ENCODE measurements at regions not wholly inside any gene's neighbourhood (a gene's known extent, or its start where the extent isn't known, plus 50 kb on each side); places are given as distances from the start of the nearest gene placed in this dataset.

GRCh38 chr6:122077603-122078002 lies 321.8 kb upstream of the HSF2 start:
- DNase-seq: no peak

- no peak for DNase-seq
Observed at GRCh38 chr6:122078481-122078880, 321.0 kb upstream of the HSF2 start.

GRCh38 chr6:122079916-122080315 lies 319.5 kb upstream of the HSF2 start:
- DNase-seq: no peak

- no peak for DNase-seq
Observed at GRCh38 chr6:122081921-122082320, 317.5 kb upstream of the HSF2 start.

- DNase-seq: no peak
Observed at GRCh38 chr6:122082370-122082769, 317.1 kb upstream of the HSF2 start.

- no peak for DNase-seq
Observed at GRCh38 chr6:122092366-122092765, 307.1 kb upstream of the HSF2 start.

- DNase-seq: no peak
Observed at GRCh38 chr6:122098201-122098678, 301.2 kb upstream of the HSF2 start.

GRCh38 chr6:122102026-122102425 lies 297.4 kb upstream of the HSF2 start:
- DNase-seq: no peak

- DNase-seq: no peak
Observed at GRCh38 chr6:122107256-122107852, 292.1 kb upstream of the HSF2 start.

- DNase-seq: no peak
Observed at GRCh38 chr6:122109075-122109474, 290.4 kb upstream of the HSF2 start.

GRCh38 chr6:122114717-122115116 lies 284.7 kb upstream of the HSF2 start:
- no peak for DNase-seq

- DNase-seq: no peak
Observed at GRCh38 chr6:122116119-122116834, 283.2 kb upstream of the HSF2 start.

GRCh38 chr6:122116835-122117627 lies 282.4 kb upstream of the HSF2 start:
- DNase-seq: no peak

GRCh38 chr6:122118945-122119506 lies 280.4 kb upstream of the HSF2 start:
- no peak for DNase-seq

GRCh38 chr6:122122202-122122601 lies 277.2 kb upstream of the HSF2 start:
- DNase-seq: no peak

- no peak for DNase-seq
Observed at GRCh38 chr6:122122686-122123085, 276.8 kb upstream of the HSF2 start.

- no peak for DNase-seq
Observed at GRCh38 chr6:122124908-122125307, 274.5 kb upstream of the HSF2 start.

GRCh38 chr6:122126894-122127293 lies 272.6 kb upstream of the HSF2 start:
- no peak for DNase-seq

- DNase-seq: no peak
Observed at GRCh38 chr6:122128445-122128844, 271.0 kb upstream of the HSF2 start.

GRCh38 chr6:122129313-122130025 lies 270.0 kb upstream of the HSF2 start:
- no peak for DNase-seq

- DNase-seq: no peak
Observed at GRCh38 chr6:122130026-122130348, 269.5 kb upstream of the HSF2 start.

- DNase-seq: no peak
Observed at GRCh38 chr6:122130518-122130917, 268.9 kb upstream of the HSF2 start.

- no peak for DNase-seq
Observed at GRCh38 chr6:122136386-122136785, 263.1 kb upstream of the HSF2 start.

Measured in suppressor macrophage treated with lipopolysaccharide for 4 hours (primary cell).